K562 (cell line): ENCODE measurements at regions not wholly inside any gene's neighbourhood (a gene's known extent, or its start where the extent isn't known, plus 50 kb on each side); places are given as distances from the start of the nearest gene placed in this dataset.

ENCODE experiments used
- TCF7 ChIP-seq: sonication (generic); IDR thresholded peaks from 2 replicates; pipeline ENCODE4 v1.6.1; 2016; ENCODE audit warnings: antibody characterized with exemption, borderline replicate concordance
- TF ChIP-seq, protein P1 (sequence below): sonication (generic); formaldehyde crosslinking; IDR thresholded peaks from 2 replicates; pipeline ENCODE4 v1.8.0; 2023; ENCODE audit warnings: missing genetic modification reagents, mild to moderate bottlenecking, borderline replicate concordance
- TF ChIP-seq, protein P2 (sequence below): fragments of 450-650 bp; formaldehyde crosslinking; IDR thresholded peaks from 2 replicates; pipeline ENCODE4 v1.4.0; 2022; ENCODE audit warnings: mild to moderate bottlenecking, moderate library complexity
- TF ChIP-seq, protein P3 (sequence below): sonication (generic); formaldehyde crosslinking; IDR thresholded peaks from 2 replicates; pipeline ENCODE4 v1.8.1; 2023; ENCODE audit warnings: missing genetic modification reagents, mild to moderate bottlenecking, borderline replicate concordance

DNA sequence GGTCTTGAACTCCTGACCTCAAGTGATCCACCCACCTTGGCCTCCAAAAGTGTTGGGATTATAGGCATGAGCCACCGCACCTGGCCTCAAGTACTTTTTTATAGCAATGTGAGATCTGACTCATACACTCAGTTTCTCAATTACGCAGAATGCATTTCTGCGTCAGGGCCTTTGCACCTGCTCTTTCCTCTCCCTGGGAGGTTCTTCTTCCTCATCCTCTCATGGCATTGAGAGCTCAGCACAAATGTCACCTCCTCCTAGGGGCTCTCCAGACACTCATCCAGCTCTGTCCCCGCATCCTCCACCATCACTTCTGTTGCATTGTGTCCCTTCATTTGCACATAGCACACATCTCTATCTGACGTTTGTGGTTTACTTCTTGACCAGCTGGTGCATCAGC, 418.8 kb downstream of the PTPRU start (continued):
- TF ChIP-seq, protein P1, sequence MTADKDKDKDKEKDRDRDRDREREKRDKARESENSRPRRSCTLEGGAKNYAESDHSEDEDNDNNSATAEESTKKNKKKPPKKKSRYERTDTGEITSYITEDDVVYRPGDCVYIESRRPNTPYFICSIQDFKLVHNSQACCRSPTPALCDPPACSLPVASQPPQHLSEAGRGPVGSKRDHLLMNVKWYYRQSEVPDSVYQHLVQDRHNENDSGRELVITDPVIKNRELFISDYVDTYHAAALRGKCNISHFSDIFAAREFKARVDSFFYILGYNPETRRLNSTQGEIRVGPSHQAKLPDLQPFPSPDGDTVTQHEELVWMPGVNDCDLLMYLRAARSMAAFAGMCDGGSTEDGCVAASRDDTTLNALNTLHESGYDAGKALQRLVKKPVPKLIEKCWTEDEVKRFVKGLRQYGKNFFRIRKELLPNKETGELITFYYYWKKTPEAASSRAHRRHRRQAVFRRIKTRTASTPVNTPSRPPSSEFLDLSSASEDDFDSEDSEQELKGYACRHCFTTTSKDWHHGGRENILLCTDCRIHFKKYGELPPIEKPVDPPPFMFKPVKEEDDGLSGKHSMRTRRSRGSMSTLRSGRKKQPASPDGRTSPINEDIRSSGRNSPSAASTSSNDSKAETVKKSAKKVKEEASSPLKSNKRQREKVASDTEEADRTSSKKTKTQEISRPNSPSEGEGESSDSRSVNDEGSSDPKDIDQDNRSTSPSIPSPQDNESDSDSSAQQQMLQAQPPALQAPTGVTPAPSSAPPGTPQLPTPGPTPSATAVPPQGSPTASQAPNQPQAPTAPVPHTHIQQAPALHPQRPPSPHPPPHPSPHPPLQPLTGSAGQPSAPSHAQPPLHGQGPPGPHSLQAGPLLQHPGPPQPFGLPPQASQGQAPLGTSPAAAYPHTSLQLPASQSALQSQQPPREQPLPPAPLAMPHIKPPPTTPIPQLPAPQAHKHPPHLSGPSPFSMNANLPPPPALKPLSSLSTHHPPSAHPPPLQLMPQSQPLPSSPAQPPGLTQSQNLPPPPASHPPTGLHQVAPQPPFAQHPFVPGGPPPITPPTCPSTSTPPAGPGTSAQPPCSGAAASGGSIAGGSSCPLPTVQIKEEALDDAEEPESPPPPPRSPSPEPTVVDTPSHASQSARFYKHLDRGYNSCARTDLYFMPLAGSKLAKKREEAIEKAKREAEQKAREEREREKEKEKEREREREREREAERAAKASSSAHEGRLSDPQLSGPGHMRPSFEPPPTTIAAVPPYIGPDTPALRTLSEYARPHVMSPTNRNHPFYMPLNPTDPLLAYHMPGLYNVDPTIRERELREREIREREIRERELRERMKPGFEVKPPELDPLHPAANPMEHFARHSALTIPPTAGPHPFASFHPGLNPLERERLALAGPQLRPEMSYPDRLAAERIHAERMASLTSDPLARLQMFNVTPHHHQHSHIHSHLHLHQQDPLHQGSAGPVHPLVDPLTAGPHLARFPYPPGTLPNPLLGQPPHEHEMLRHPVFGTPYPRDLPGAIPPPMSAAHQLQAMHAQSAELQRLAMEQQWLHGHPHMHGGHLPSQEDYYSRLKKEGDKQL: no peak
- no peak for TF ChIP-seq TCF7
- TF ChIP-seq, protein P2, sequence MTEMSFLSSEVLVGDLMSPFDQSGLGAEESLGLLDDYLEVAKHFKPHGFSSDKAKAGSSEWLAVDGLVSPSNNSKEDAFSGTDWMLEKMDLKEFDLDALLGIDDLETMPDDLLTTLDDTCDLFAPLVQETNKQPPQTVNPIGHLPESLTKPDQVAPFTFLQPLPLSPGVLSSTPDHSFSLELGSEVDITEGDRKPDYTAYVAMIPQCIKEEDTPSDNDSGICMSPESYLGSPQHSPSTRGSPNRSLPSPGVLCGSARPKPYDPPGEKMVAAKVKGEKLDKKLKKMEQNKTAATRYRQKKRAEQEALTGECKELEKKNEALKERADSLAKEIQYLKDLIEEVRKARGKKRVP: no peak
- TF ChIP-seq, protein P3, sequence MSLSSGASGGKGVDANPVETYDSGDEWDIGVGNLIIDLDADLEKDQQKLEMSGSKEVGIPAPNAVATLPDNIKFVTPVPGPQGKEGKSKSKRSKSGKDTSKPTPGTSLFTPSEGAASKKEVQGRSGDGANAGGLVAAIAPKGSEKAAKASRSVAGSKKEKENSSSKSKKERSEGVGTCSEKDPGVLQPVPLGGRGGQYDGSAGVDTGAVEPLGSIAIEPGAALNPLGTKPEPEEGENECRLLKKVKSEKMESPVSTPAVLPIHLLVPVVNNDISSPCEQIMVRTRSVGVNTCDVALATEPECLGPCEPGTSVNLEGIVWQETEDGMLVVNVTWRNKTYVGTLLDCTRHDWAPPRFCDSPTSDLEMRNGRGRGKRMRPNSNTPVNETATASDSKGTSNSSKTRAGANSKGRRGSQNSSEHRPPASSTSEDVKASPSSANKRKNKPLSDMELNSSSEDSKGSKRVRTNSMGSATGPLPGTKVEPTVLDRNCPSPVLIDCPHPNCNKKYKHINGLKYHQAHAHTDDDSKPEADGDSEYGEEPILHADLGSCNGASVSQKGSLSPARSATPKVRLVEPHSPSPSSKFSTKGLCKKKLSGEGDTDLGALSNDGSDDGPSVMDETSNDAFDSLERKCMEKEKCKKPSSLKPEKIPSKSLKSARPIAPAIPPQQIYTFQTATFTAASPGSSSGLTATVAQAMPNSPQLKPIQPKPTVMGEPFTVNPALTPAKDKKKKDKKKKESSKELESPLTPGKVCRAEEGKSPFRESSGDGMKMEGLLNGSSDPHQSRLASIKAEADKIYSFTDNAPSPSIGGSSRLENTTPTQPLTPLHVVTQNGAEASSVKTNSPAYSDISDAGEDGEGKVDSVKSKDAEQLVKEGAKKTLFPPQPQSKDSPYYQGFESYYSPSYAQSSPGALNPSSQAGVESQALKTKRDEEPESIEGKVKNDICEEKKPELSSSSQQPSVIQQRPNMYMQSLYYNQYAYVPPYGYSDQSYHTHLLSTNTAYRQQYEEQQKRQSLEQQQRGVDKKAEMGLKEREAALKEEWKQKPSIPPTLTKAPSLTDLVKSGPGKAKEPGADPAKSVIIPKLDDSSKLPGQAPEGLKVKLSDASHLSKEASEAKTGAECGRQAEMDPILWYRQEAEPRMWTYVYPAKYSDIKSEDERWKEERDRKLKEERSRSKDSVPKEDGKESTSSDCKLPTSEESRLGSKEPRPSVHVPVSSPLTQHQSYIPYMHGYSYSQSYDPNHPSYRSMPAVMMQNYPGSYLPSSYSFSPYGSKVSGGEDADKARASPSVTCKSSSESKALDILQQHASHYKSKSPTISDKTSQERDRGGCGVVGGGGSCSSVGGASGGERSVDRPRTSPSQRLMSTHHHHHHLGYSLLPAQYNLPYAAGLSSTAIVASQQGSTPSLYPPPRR (CRISPR knock-in tag): no peak
- TF ChIP-seq, all 486 proteins: peak for 0
